SK-N-SH (cell line): ENCODE measurements at regions not wholly inside any gene's neighbourhood (a gene's known extent, or its start where the extent isn't known, plus 50 kb on each side); places are given as distances from the start of the nearest gene placed in this dataset.

Experiments
- CTCF ChIA-PET: fragments of 300-600, 350-600 bp; formaldehyde crosslinking; extraction: SDS; loops from one replicate; lab custom pipeline; 2021; lab: Yijun Ruan, JAX
- POLR2A ChIA-PET: fragments of 350-600 bp; sonication (Branson Sonifier 250); formaldehyde crosslinking; extraction: SDS; loops from one replicate; lab custom pipeline; 2020; ENCODE audit warnings: antibody characterized with exemption, inconsistent platforms; lab: Yijun Ruan, JAX
- DNase-seq: peaks from one replicate; pipeline ENCODE4 v3.0.0; 2012
- H2AFZ ChIP-seq: fragments of 200-600 bp; sonication (generic); 2 replicates; pipeline ENCODE4 v1.8.1; 2016; ENCODE audit warnings: antibody characterized with exemption, mild to moderate bottlenecking, low read depth
- H3F3A ChIP-seq: fragments of 200-600 bp; sonication (generic); replicated peaks from 2 replicates; pipeline ENCODE3; 2016; ENCODE audit warnings: antibody characterized with exemption, mild to moderate bottlenecking; ENCODE audit not compliant: insufficient read depth
- H3K27ac ChIP-seq, 2 experiments: fragments of 200-500 bp in 1 of 2; fragments of 200-600 bp in 1 of 2; sonication (Bioruptor generic) in 1 of 2; sonication (generic), shearing (Covaris generic) in 1 of 2; 2 replicates each; pipeline versions ENCODE4 v1.5.1 to v1.6.1; 2014 to 2016; ENCODE audit warnings: low read depth in 2 of 2, inconsistent platforms in 1 of 2, low read length in 1 of 2, mild to moderate bottlenecking in 1 of 2, mixed read lengths in 1 of 2
- H3K27me3 ChIP-seq: fragments of 200-600 bp; sonication (generic), shearing (Covaris generic); 2 replicates; pipeline ENCODE4 v1.6.1; 2016; ENCODE audit warnings: mixed run types; ENCODE audit not compliant: insufficient read depth
- H3K36me3 ChIP-seq, 2 experiments: fragments of 200-500 bp in 1 of 2; fragments of 200-600 bp in 1 of 2; sonication (Bioruptor generic) in 1 of 2; sonication (generic) in 1 of 2; replicated peaks in 1 of 2; 2 replicates each; pipeline versions ENCODE3 to v1.5.1; 2014 to 2016; ENCODE audit warnings: low read length in 1 of 2, mild to moderate bottlenecking in 1 of 2; ENCODE audit not compliant: insufficient read depth in 2 of 2, control insufficient read depth in 1 of 2
- H3K4me1 ChIP-seq, 2 experiments: fragments of 200-500 bp in 1 of 2; fragments of 200-600 bp in 1 of 2; sonication (Bioruptor generic) in 1 of 2; sonication (generic), shearing (Covaris generic) in 1 of 2; 2 replicates each; pipeline versions ENCODE4 v1.5.1 to v1.6.1; 2014 to 2016; ENCODE audit warnings: low read depth in 1 of 2, low read length in 1 of 2, mixed run types in 1 of 2; ENCODE audit not compliant: insufficient read depth in 2 of 2, control insufficient read depth in 1 of 2
- H3K4me2 ChIP-seq: fragments of 200-600 bp; sonication (generic), shearing (Covaris generic); 2 replicates; pipeline ENCODE4 v1.6.1; 2017; ENCODE audit warnings: mixed run types
- H3K4me3 ChIP-seq, 2 experiments: fragments of 200-500 bp in 1 of 2; fragments of 200-600 bp in 1 of 2; sonication (Bioruptor generic) in 1 of 2; sonication (generic), shearing (Covaris generic) in 1 of 2; 2 replicates each; pipeline versions ENCODE4 v1.5.1 to v1.8.1; 2014 to 2016; ENCODE audit warnings: low read depth in 2 of 2, inconsistent platforms in 1 of 2, low read length in 1 of 2, mild to moderate bottlenecking in 1 of 2, mixed read lengths in 1 of 2, moderate library complexity in 1 of 2
- H3K79me2 ChIP-seq: fragments of 200-600 bp; sonication (generic); 2 replicates; pipeline ENCODE4 v1.8.1; 2017; ENCODE audit warnings: mild to moderate bottlenecking; ENCODE audit not compliant: insufficient read depth
- H3K9ac ChIP-seq: fragments of 200-600 bp; sonication (generic); 2 replicates; pipeline ENCODE4 v1.6.1; 2017; ENCODE audit warnings: mixed run types
- H3K9me2 ChIP-seq: fragments of 200-600 bp; sonication (generic); 2 replicates; pipeline ENCODE4 v1.6.1; 2017; ENCODE audit warnings: mixed run types
- H3K9me3 ChIP-seq: fragments of 200-600 bp; sonication (generic); 2 replicates; pipeline ENCODE4 v1.6.1; 2017; ENCODE audit warnings: mixed run types, mild to moderate bottlenecking, moderate library complexity
- H4K20me1 ChIP-seq: fragments of 200-600 bp; sonication (generic); 2 replicates; pipeline ENCODE4 v1.6.1; 2017; ENCODE audit warnings: mild to moderate bottlenecking, mixed run types; ENCODE audit not compliant: insufficient read depth
- ELF1 ChIP-seq: IDR thresholded peaks from 2 replicates; pipeline ENCODE4 v1.4.0; 2012
- EP300 ChIP-seq, 2 experiments: IDR thresholded peaks; 2 replicates each; pipeline versions ENCODE4 v1.4.0 to v1.6.1; 2012; ENCODE audit warnings: borderline replicate concordance in 1 of 2, low read depth in 1 of 2, low read length in 1 of 2
- FOXM1 ChIP-seq: IDR thresholded peaks from 2 replicates; pipeline ENCODE4 v1.4.0; 2012; ENCODE audit warnings: low read depth, mild to moderate bottlenecking
- MXI1 ChIP-seq: IDR thresholded peaks from 2 replicates; pipeline ENCODE4 v1.6.1; 2012; ENCODE audit warnings: mild to moderate bottlenecking, low read depth, low read length, improper control_type of control experiment
- NFIC ChIP-seq: IDR thresholded peaks from 2 replicates; pipeline ENCODE4 v1.4.0; 2012; ENCODE audit warnings: borderline replicate concordance
- POLR2AphosphoS5 ChIP-seq: IDR thresholded peaks from 2 replicates; pipeline ENCODE4 v1.6.1; 2012; ENCODE audit warnings: low read depth, low read length
- RAD21 ChIP-seq: IDR thresholded peaks from 2 replicates; pipeline ENCODE4 v1.6.1; 2012; ENCODE audit warnings: mild to moderate bottlenecking, low read length
- SMC3 ChIP-seq: IDR thresholded peaks from 2 replicates; pipeline ENCODE4 v1.6.1; 2012; ENCODE audit warnings: low read depth, low read length, improper control_type of control experiment
- TCF12 ChIP-seq: IDR thresholded peaks from 2 replicates; pipeline ENCODE4 v1.4.0; 2012
- TEAD4 ChIP-seq: IDR thresholded peaks from 2 replicates; pipeline ENCODE4 v1.4.0; 2012; ENCODE audit warnings: mild to moderate bottlenecking, borderline replicate concordance; ENCODE audit not compliant: insufficient read depth
- YY1 ChIP-seq: IDR thresholded peaks from 2 replicates; pipeline ENCODE4 v1.4.0; 2012; ENCODE audit warnings: low read depth, mild to moderate bottlenecking
- WGBS: methylation state at CpG from one replicate; pipeline ENCODE4 v1.1.6; 2017; ENCODE audit warnings: low lambda C conversion rate; 5-methylcytosine and 5-hydroxymethylcytosine counted together
- TF ChIP-seq, protein P1 (sequence below): IDR thresholded peaks from 2 replicates; pipeline ENCODE4 v1.6.1; 2012; ENCODE audit warnings: mild to moderate bottlenecking, low read depth, low read length, moderate library complexity
- TF ChIP-seq, protein P2 (sequence below): IDR thresholded peaks from 2 replicates; pipeline ENCODE4 v1.4.0; 2012; ENCODE audit warnings: low read depth

DNA sequence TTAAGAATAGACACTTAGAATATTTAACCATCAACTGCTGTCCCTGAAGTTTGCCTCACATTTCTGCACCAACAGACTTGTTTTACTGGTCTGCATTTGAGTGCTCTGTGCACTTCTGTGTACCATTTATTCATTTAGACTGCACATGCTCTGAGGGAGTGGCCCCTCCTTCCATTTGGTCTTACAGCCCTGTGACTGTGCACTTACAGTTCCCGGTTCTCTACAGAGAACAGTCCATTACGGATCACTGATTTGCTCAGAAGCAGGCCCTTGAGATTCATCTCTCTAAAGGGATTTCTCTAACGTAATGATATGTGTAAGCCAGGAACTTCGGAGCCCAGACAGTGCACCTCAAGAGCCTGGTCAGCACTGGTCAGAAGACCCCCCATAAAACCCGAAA, 247.3 kb upstream of the BLID start:
- H3K9ac ChIP-seq, result no peak overlapping the region
- ChIA-PET POLR2A (no interaction called here), CTCF (no interaction called here)
- DNase-seq, result no peak
- H3K27me3 ChIP-seq, result no peaks in the 10 kb centered on the region
- no peaks in the 10 kb centered on the region; the same call in 1 of the 2 replicates for H3K9me3 ChIP-seq
- no peaks in the 10 kb centered on the region for H3F3A ChIP-seq
- no peak overlapping the region for H2AFZ ChIP-seq
- no peak overlapping the region for H3K4me3 ChIP-seq
- H3K4me2 ChIP-seq, result no peak overlapping the region
- peaks cover 4 to 12% of the 10 kb centered on the region in 2 experiments; a peak in 3 of 4 replicates for H3K4me1 ChIP-seq
- H3K9me2 ChIP-seq, result no peaks in the 10 kb centered on the region
- H3K36me3 ChIP-seq, result no peaks in the 10 kb centered on the region
- no peak overlapping the region for H3K27ac ChIP-seq
- WGBS, result 41% methylated on average over 5 of the region's 5 CpGs
- H3K79me2 ChIP-seq, result no peaks in the 10 kb centered on the region
- no peaks in the 10 kb centered on the region for H4K20me1 ChIP-seq
- TF ChIP-seq RAD21 (no peak), NFIC (no peak), SMC3 (no peak), POLR2AphosphoS5 (no peak), YY1 (no peak), EP300 (IDR thresholded peaks at IDR 0.05; ENCODE audit: borderline replicate concordance in 1 of 2, low read depth in 1 of 2, low read length in 1 of 2) (no peak), TEAD4 (no peak)
- TF ChIP-seq, protein P1, sequence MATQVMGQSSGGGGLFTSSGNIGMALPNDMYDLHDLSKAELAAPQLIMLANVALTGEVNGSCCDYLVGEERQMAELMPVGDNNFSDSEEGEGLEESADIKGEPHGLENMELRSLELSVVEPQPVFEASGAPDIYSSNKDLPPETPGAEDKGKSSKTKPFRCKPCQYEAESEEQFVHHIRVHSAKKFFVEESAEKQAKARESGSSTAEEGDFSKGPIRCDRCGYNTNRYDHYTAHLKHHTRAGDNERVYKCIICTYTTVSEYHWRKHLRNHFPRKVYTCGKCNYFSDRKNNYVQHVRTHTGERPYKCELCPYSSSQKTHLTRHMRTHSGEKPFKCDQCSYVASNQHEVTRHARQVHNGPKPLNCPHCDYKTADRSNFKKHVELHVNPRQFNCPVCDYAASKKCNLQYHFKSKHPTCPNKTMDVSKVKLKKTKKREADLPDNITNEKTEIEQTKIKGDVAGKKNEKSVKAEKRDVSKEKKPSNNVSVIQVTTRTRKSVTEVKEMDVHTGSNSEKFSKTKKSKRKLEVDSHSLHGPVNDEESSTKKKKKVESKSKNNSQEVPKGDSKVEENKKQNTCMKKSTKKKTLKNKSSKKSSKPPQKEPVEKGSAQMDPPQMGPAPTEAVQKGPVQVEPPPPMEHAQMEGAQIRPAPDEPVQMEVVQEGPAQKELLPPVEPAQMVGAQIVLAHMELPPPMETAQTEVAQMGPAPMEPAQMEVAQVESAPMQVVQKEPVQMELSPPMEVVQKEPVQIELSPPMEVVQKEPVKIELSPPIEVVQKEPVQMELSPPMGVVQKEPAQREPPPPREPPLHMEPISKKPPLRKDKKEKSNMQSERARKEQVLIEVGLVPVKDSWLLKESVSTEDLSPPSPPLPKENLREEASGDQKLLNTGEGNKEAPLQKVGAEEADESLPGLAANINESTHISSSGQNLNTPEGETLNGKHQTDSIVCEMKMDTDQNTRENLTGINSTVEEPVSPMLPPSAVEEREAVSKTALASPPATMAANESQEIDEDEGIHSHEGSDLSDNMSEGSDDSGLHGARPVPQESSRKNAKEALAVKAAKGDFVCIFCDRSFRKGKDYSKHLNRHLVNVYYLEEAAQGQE, result no peak

DNA sequence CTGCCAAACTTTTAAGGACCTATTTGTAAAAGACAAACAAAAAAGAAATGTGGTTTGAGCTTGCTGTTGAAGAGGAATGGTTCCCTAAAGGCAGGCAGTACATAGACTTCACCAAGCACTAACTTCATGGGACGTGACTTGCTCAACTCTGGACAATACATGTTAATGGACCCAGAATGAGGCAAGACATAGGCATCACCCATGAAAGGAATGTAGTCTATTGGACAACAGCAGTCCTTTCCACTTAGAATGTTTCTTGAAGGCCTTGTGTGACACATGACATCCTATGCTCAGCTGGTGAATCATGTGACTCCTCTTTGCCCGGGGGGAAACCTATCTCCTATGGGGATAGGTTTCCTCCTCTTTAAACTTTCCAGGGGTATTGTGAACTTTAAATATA, 246.4 kb upstream of the BLID start:
- DNase-seq, result no peak
- Histone ChIP-seq H3K9me3 (no peaks in the 10 kb centered on the region; the same call in 1 of the 2 replicates), H3K36me3 (no peaks in the 10 kb centered on the region), H3K9me2 (no peaks in the 10 kb centered on the region), H3K27me3 (no peaks in the 10 kb centered on the region), H3K79me2 (no peaks in the 10 kb centered on the region), H3F3A (no peaks in the 10 kb centered on the region), H3K27ac (no peak overlapping the region), H3K4me2 (no peak overlapping the region), H3K4me3 (no peak overlapping the region), H3K4me1 (peaks cover 3 to 12% of the 10 kb centered on the region in 2 experiments; a peak in 3 of 4 replicates), H3K9ac (no peak overlapping the region), H4K20me1 (no peaks in the 10 kb centered on the region), H2AFZ (no peak overlapping the region)
- WGBS, result 57% methylated on average over 2 of the region's 2 CpGs
- ChIA-PET CTCF (no interaction called here), POLR2A (no interaction called here)
- TF ChIP-seq ELF1, result no peak
- TF ChIP-seq, protein P2, sequence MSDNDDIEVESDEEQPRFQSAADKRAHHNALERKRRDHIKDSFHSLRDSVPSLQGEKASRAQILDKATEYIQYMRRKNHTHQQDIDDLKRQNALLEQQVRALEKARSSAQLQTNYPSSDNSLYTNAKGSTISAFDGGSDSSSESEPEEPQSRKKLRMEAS, result no peak
- TF ChIP-seq FOXM1, result no peak
- TF ChIP-seq TCF12, result no peak
- no peak for TF ChIP-seq MXI1
